HCT116 (cell line): ENCODE measurements at regions not wholly inside any gene's neighbourhood (a gene's known extent, or its start where the extent isn't known, plus 50 kb on each side); places are given as distances from the start of the nearest gene placed in this dataset.

Experiments used
- ATAC-seq: fragments of 200-7000 bp; cut with Tn5 transposase; 2 replicates; pipeline ENCODE4 v1.9.1; 2020; ENCODE audit warnings: mild to moderate bottlenecking, moderate library complexity
- BruUV-seq: library from RNA; stranded (reverse); fragments of 400-500 nt; replicated peaks from 2 replicates; lab custom pipeline; 2021; lab: Mats Ljungman, UMichigan
- CTCF ChIA-PET: fragments of 300-600 bp; sonication (Branson Sonifier 250); formaldehyde crosslinking; loops from one replicate; lab custom pipeline; 2021; ENCODE audit warnings: antibody characterized with exemption; lab: Charles Lee
- POLR2A ChIA-PET: fragments of 300-600, 350-600 bp; sonication (Branson Sonifier 250); formaldehyde crosslinking; loops from one replicate; lab custom pipeline; 2021; ENCODE audit warnings: antibody characterized with exemption; lab: Charles Lee
- RAD21 ChIA-PET, 2 experiments: fragments of 300-600 bp; sonication (Branson Sonifier 250); formaldehyde crosslinking; loops; one replicate each; lab custom pipeline; 2023; ENCODE audit warnings: low total read pairs in 2 of 2; ENCODE audit not compliant: uncharacterized antibody in 2 of 2, unreplicated experiment in 2 of 2, low non-redundant PET in 1 of 2; lab: Charles Lee
- DNase-seq: peaks from one replicate; pipeline ENCODE4 v3.0.0-alpha.2; 2010; ENCODE audit warnings: low read depth, low spot score
- H2AFZ ChIP-seq: fragments of 200-600 bp; shearing (Covaris generic), sonication (generic); 2 replicates; pipeline ENCODE4 v1.6.1; 2017; ENCODE audit warnings: low read depth, mixed run types, mixed read lengths, antibody characterized with exemption, low read length; ENCODE audit not compliant: poor library complexity, severe bottlenecking
- H3K27ac ChIP-seq: 2 replicates; pipeline ENCODE4 v1.5.1; 2012; ENCODE audit warnings: low read depth, low read length
- H3K27me3 ChIP-seq: fragments of 200-600 bp; sonication (generic); 2 replicates; pipeline ENCODE4 v1.6.1; 2016; ENCODE audit warnings: mixed run types, low read length, mixed read lengths; ENCODE audit not compliant: insufficient read depth
- H3K36me3 ChIP-seq, 2 experiments: fragments of 200-500 bp in 1 of 2; fragments of 200-600 bp in 1 of 2; sonication (Bioruptor generic) in 1 of 2; sonication (generic) in 1 of 2; 2 replicates each; pipeline versions ENCODE4 v1.5.1 to v1.6.1; 2014 to 2016; ENCODE audit warnings: low read length in 2 of 2, inconsistent platforms in 1 of 2, mixed read lengths in 1 of 2, mixed run types in 1 of 2; ENCODE audit not compliant: insufficient read depth in 2 of 2, control insufficient read depth in 1 of 2
- H3K4me1 ChIP-seq, 2 experiments: fragments of 200-600 bp in 1 of 2; sonication (generic) in 1 of 2; 2 replicates each; pipeline versions ENCODE4 v1.5.1 to v1.6.1; 2012 to 2017; ENCODE audit warnings: low read length in 2 of 2, inconsistent platforms in 1 of 2, mild to moderate bottlenecking in 1 of 2, mixed read lengths in 1 of 2, mixed run types in 1 of 2, moderate library complexity in 1 of 2; ENCODE audit not compliant: insufficient read depth in 2 of 2, control insufficient read depth in 1 of 2
- H3K4me2 ChIP-seq: fragments of 200-600 bp; sonication (generic); 2 replicates; pipeline ENCODE4 v1.6.1; 2017; ENCODE audit warnings: mixed run types, low read length, mixed read lengths
- H3K4me3 ChIP-seq, 2 experiments: fragments of 200-600 bp in 1 of 2; sonication (generic) in 1 of 2; replicated peaks in 1 of 2; 2 replicates each; pipeline ENCODE4 v1.5.1; 2011 to 2016; ENCODE audit warnings: low read length in 2 of 2, control low read depth in 1 of 2, low read depth in 1 of 2, mild to moderate bottlenecking in 1 of 2, mixed read lengths in 1 of 2, mixed run types in 1 of 2
- H3K79me2 ChIP-seq: fragments of 200-600 bp; sonication (generic); 2 replicates; pipeline ENCODE4 v1.6.1; 2017; ENCODE audit warnings: mild to moderate bottlenecking, mixed run types, low read length, moderate library complexity, mixed read lengths; ENCODE audit not compliant: insufficient read depth
- H3K9ac ChIP-seq: fragments of 200-600 bp; sonication (generic); 2 replicates; pipeline ENCODE4 v1.6.1; 2016; ENCODE audit warnings: low read length, mixed read lengths
- H3K9me2 ChIP-seq: fragments of 200-600 bp; sonication (generic), shearing (Covaris generic); 2 replicates; pipeline ENCODE4 v1.6.1; 2017; ENCODE audit warnings: mixed run types, mild to moderate bottlenecking, moderate library complexity; ENCODE audit not compliant: insufficient read depth
- H3K9me3 ChIP-seq, 2 experiments: fragments of 200-500 bp in 1 of 2; fragments of 200-600 bp in 1 of 2; sonication (Bioruptor generic) in 1 of 2; sonication (generic) in 1 of 2; 2 replicates each; pipeline ENCODE4 v1.6.1; 2014 to 2017; ENCODE audit warnings: low read length in 2 of 2, mixed read lengths in 2 of 2, inconsistent platforms in 1 of 2, low read depth in 1 of 2, mild to moderate bottlenecking in 1 of 2, mixed run types in 1 of 2, moderate library complexity in 1 of 2; ENCODE audit not compliant: control insufficient read depth in 1 of 2, insufficient read depth in 1 of 2
- H4K20me1 ChIP-seq: fragments of 200-600 bp; sonication (generic), shearing (Covaris generic); 2 replicates; pipeline ENCODE4 v1.6.1; 2017; ENCODE audit warnings: mixed run types, mild to moderate bottlenecking, moderate library complexity; ENCODE audit not compliant: insufficient read depth
- CBX3 ChIP-seq: IDR thresholded peaks from 2 replicates; pipeline ENCODE4 v1.6.1; 2012; ENCODE audit warnings: low read depth
- CEBPB ChIP-seq: IDR thresholded peaks from 2 replicates; pipeline ENCODE4 v1.6.1; 2012; ENCODE audit warnings: low read depth
- CTCF ChIP-seq, 3 experiments: fragments of 200-600 bp in 1 of 3; sonication (generic) in 1 of 3; IDR thresholded peaks in 2 of 3; conservative IDR thresholded peaks in 1 of 3; 2 replicates each; pipeline ENCODE4 v1.5.1; 2012 to 2017; ENCODE audit warnings: low read depth in 2 of 3, low read length in 2 of 3, antibody characterized with exemption in 1 of 3, borderline replicate concordance in 1 of 3, control low read depth in 1 of 3, mild to moderate bottlenecking in 1 of 3, mixed read lengths in 1 of 3, mixed run types in 1 of 3, moderate library complexity in 1 of 3; ENCODE audit not compliant: insufficient read depth in 1 of 3
- ELF1 ChIP-seq: IDR thresholded peaks from 2 replicates; pipeline ENCODE4 v1.6.1; 2012; ENCODE audit warnings: low read depth, borderline replicate concordance
- EZH2phosphoT487 ChIP-seq: fragments of 200-600 bp; IDR thresholded peaks from 2 replicates; pipeline ENCODE4 v1.6.1; 2018; ENCODE audit warnings: antibody characterized with exemption, borderline replicate concordance
- FOSL1 ChIP-seq: IDR thresholded peaks from 2 replicates; pipeline ENCODE4 v1.6.1; 2012; ENCODE audit warnings: low read depth
- JUND ChIP-seq: IDR thresholded peaks from 2 replicates; pipeline ENCODE4 v1.6.1; 2012
- MAX ChIP-seq: IDR thresholded peaks from 2 replicates; pipeline ENCODE4 v1.6.1; 2012
- POLR2AphosphoS5 ChIP-seq: IDR thresholded peaks from 2 replicates; pipeline ENCODE4 v1.6.1; 2011; ENCODE audit warnings: mild to moderate bottlenecking, low read depth, low read length, moderate library complexity
- SP1 ChIP-seq: IDR thresholded peaks from 2 replicates; pipeline ENCODE4 v1.6.1; 2012; ENCODE audit warnings: low read depth
- YY1 ChIP-seq: IDR thresholded peaks from 2 replicates; pipeline ENCODE4 v1.6.1; 2011; ENCODE audit warnings: low read length, low read depth, moderate library complexity, mild to moderate bottlenecking; ENCODE audit not compliant: insufficient replicate concordance; ENCODE audit errors: extremely low read depth
- ZBTB33 ChIP-seq: IDR thresholded peaks from 2 replicates; pipeline ENCODE4 v1.6.1; 2011; ENCODE audit warnings: mild to moderate bottlenecking, low read length, moderate library complexity; ENCODE audit not compliant: insufficient replicate concordance; ENCODE audit errors: extremely low read depth
- ZFX ChIP-seq: fragments of 450-650 bp; IDR thresholded peaks from 2 replicates; pipeline ENCODE4 v1.6.1; 2017
- intact Hi-C: fragments of 100-400 bp; cut with micrococcal nuclease; formaldehyde crosslinking; loops from 2 replicates; pipeline ENCODE4 v1.10.0; 2022
- TF ChIP-seq, protein P1 (sequence below): IDR thresholded peaks from 2 replicates; pipeline ENCODE4 v1.6.1; 2012

GRCh38 chr20:19944772-19945459 is 72.2 kb upstream of the NAA20 start:
- H3K4me3 ChIP-seq: no peak overlapping the region
- TF ChIP-seq POLR2AphosphoS5: no peak
- no peak for TF ChIP-seq JUND
- TF ChIP-seq CEBPB: no peak
- TF ChIP-seq ZFX: no peak
- no peak for TF ChIP-seq CBX3
- TF ChIP-seq, protein P1, sequence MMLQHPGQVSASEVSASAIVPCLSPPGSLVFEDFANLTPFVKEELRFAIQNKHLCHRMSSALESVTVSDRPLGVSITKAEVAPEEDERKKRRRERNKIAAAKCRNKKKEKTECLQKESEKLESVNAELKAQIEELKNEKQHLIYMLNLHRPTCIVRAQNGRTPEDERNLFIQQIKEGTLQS: no peak
- TF ChIP-seq, all 23 proteins: peak for 0
- H3K9me3 ChIP-seq: no peaks in the 10 kb centered on the region
- peaks cover 0 to 8% of the 10 kb centered on the region in 2 experiments; a peak in 1 of 4 replicates for H3K4me1 ChIP-seq
- H3K9me2 ChIP-seq: no peaks in the 10 kb centered on the region
- intact Hi-C loops: no loop called here
- H2AFZ ChIP-seq: no peak overlapping the region
- POLR2A ChIA-PET: no interaction called here
- DNase-seq: no peak
- no peaks in the 10 kb centered on the region for H3K36me3 ChIP-seq
- H3K27ac ChIP-seq: no peak overlapping the region
- RAD21 ChIA-PET: no interaction called here
- ATAC-seq: no peak
- no peak overlapping the region for H3K9ac ChIP-seq
- no peak overlapping the region for H3K4me2 ChIP-seq
- CTCF ChIA-PET: no interaction called here
- no TSS peak for BruUV-seq
- H3K27me3 ChIP-seq: no peaks in the 10 kb centered on the region
- H3K79me2 ChIP-seq: no peaks in the 10 kb centered on the region
- H4K20me1 ChIP-seq: no peaks in the 10 kb centered on the region

GRCh38 chr20:19945732-19946670 is 71.2 kb upstream of the NAA20 start:
- H2AFZ ChIP-seq: no peak overlapping the region
- RAD21 ChIA-PET: no interaction called here
- peaks cover 0 to 8% of the 10 kb centered on the region in 2 experiments; a peak in 1 of 4 replicates for H3K4me1 ChIP-seq
- H3K9me2 ChIP-seq: no peaks in the 10 kb centered on the region
- H3K4me3 ChIP-seq: no peak overlapping the region
- H3K9me3 ChIP-seq: no peaks in the 10 kb centered on the region
- POLR2A ChIA-PET: no interaction called here
- no peaks in the 10 kb centered on the region for H3K79me2 ChIP-seq
- DNase-seq (no peak), ATAC-seq (no peak)
- H3K9ac ChIP-seq: no peak overlapping the region
- CTCF ChIA-PET: no interaction called here
- no peaks in the 10 kb centered on the region for H3K27me3 ChIP-seq
- BruUV-seq: no TSS peak
- H3K27ac ChIP-seq: no peak overlapping the region
- no peak overlapping the region for H3K4me2 ChIP-seq
- no peaks in the 10 kb centered on the region for H4K20me1 ChIP-seq
- H3K36me3 ChIP-seq: no peaks in the 10 kb centered on the region
- intact Hi-C loops: no loop called here
- TF ChIP-seq SP1: no peak
- TF ChIP-seq CTCF (IDR thresholded peaks at IDR 0.05 in 2 of 3, conservative IDR thresholded peaks at IDR 0.05 in 1 of 3; ENCODE audit: borderline replicate concordance in 1 of 3, insufficient read depth in 1 of 3, low read depth in 2 of 3, low read length in 2 of 3): no peak
- TF ChIP-seq YY1: no peak
- TF ChIP-seq POLR2AphosphoS5: no peak
- TF ChIP-seq MAX: no peak
- TF ChIP-seq EZH2phosphoT487: no peak
- no peak for TF ChIP-seq ELF1
- TF ChIP-seq FOSL1: no peak
- TF ChIP-seq CEBPB: no peak
- no peak for TF ChIP-seq ZBTB33
